Left kidney (tissue), 1 donor: ENCODE measurements at regions not wholly inside any gene's neighbourhood (a gene's known extent, or its start where the extent isn't known, plus 50 kb on each side); places are given as distances from the start of the nearest gene placed in this dataset.
"Not testable (repeated sequence)": the region's sequence is repeated elsewhere in the genome, so short reads cannot be mapped to it uniquely, and the experiment has no call there.

ENCODE experiments used
- DNase-seq: peaks from one replicate; pipeline ENCODE4 v3.0.0-alpha.2; 2013

GRCh38 chr2:55811048-55811447, 112.5 kb downstream of the EFEMP1 start:
- DNase-seq, result no peak

- DNase-seq, result no peak
Measured at GRCh38 chr2:55810622-55811020, 113.0 kb downstream of the EFEMP1 start.

- no peak for DNase-seq
Measured at GRCh38 chr2:55809875-55810621, 113.5 kb downstream of the EFEMP1 start.

GRCh38 chr2:55807900-55808299, 114.3 kb upstream of the PNPT1 start:
- no peak for DNase-seq

- DNase-seq, result no peak
Measured at GRCh38 chr2:55805686-55806085, 112.0 kb upstream of the PNPT1 start.

GRCh38 chr2:55804535-55804934, 110.9 kb upstream of the PNPT1 start:
- no peak for DNase-seq

- DNase-seq, result no peak
Measured at GRCh38 chr2:55802067-55802466, 108.4 kb upstream of the PNPT1 start.

GRCh38 chr2:55801436-55801835, 107.8 kb upstream of the PNPT1 start:
- no peak for DNase-seq

- DNase-seq, result not testable (repeated sequence)
Measured at GRCh38 chr2:55799624-55800023, 106.0 kb upstream of the PNPT1 start.

GRCh38 chr2:55796121-55796520, 102.5 kb upstream of the PNPT1 start:
- DNase-seq, result no peak

GRCh38 chr2:55793602-55794001, 100.0 kb upstream of the PNPT1 start:
- not testable (repeated sequence) for DNase-seq

GRCh38 chr2:55786280-55786679, 92.6 kb upstream of the PNPT1 start:
- DNase-seq, result no peak

GRCh38 chr2:55783751-55784150, 90.1 kb upstream of the PNPT1 start:
- not testable (repeated sequence) for DNase-seq

GRCh38 chr2:55782528-55783173, 89.0 kb upstream of the PNPT1 start:
- DNase-seq, result no peak

- no peak for DNase-seq
Measured at GRCh38 chr2:55781542-55781941, 87.9 kb upstream of the PNPT1 start.

- DNase-seq, result no peak
Measured at GRCh38 chr2:55780697-55781096, 87.1 kb upstream of the PNPT1 start.

GRCh38 chr2:55779459-55780421, 86.1 kb upstream of the PNPT1 start:
- DNase-seq, result no peak

GRCh38 chr2:55776966-55777365, 83.3 kb upstream of the PNPT1 start:
- DNase-seq, result no peak

GRCh38 chr2:55776479-55776878, 82.8 kb upstream of the PNPT1 start:
- DNase-seq, result no peak

GRCh38 chr2:55775828-55776227, 82.2 kb upstream of the PNPT1 start:
- no peak for DNase-seq

- not testable (repeated sequence) for DNase-seq
Measured at GRCh38 chr2:55773651-55774050, 80.0 kb upstream of the PNPT1 start.

GRCh38 chr2:55772109-55772980, 78.7 kb upstream of the PNPT1 start:
- no peak for DNase-seq
